GM18907 (cell line): ENCODE measurements at regions not wholly inside any gene's neighbourhood (a gene's known extent, or its start where the extent isn't known, plus 50 kb on each side); places are given as distances from the start of the nearest gene placed in this dataset.
"Not testable (repeated sequence)": the region's sequence is repeated elsewhere in the genome, so short reads cannot be mapped to it uniquely, and the experiment has no call there.

Source experiments
- ATAC-seq: cut with Tn5 transposase; IDR thresholded peaks from one replicate; pipeline ENCODE4 v1.9.1; 2021; ENCODE audit warnings: mild to moderate bottlenecking, moderate library complexity; ENCODE audit not compliant: unreplicated experiment

- no peak for ATAC-seq
These were observed 167.1 kb upstream of the CNKSR2 start for GRCh38 chrX:21207080-21207479.

- not testable (repeated sequence) for ATAC-seq
These were observed 155.0 kb upstream of the CNKSR2 start for GRCh38 chrX:21219208-21219607.

DNA sequence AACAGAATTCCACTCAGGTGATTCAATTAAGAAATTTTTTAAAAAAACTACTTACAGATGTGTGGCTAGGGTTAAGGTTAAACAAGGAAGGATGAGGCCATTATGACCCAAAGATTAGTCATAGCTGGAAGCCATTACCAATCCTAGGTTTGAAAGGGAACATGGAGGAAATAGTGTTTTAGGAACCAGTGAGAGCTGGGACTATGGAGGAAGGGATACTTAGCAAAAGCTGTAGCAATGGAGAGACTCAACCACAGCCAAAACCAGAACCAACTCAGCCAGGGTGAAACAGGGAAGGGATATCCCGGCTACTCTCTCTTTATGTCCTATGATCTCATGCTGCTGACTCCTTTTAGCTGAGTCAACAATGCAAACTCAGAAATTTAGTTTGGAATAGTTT is 148.6 kb upstream of the CNKSR2 start:
- ATAC-seq = no peak

DNA sequence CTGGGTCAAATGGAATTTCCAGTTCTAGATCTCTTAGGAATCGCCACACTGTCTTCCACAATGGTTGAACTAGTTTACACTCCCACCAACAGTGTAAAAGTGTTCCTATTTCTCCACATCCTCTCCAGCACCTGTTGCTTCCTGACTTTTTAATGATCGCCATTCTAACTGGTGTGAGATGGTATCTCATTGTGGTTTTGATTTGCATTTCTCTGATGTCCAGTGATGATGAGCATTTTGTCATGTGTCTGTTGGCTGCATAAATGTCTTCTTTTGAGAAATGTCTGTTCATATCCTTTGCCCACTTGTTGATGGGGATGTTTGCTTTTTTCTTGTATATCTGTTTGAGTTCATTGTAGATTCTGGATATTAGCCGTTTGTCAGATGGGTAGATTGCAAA is 145.2 kb upstream of the CNKSR2 start:
- ATAC-seq = not testable (repeated sequence)

DNA sequence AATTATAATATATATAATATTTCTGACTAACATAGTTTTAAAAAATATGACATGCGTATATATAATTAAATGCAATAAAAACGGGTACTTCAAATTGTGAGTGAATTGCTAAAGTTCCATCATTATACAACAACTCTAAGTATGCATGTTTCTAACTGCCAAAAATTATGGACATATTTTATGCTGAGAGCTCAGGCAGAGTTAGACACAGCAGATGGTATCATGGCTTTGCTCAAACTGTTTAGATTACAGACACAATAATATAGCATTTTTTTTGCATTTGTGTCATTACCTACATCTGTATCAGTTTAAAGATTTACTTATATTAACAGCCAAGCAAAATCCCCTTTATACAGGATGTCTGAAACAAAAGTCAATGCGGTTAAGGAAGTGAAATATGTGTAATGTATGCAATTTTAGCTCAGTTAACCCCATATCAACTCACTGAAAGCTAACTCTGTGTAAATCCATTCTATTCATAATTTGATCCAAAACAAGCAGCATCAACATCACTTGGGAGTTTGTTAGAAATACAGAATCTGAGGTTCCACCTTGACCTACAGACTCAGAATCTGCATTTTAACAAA is 119.1 kb upstream of the CNKSR2 start:
- peak; percentile 99 for ATAC-seq

DNA sequence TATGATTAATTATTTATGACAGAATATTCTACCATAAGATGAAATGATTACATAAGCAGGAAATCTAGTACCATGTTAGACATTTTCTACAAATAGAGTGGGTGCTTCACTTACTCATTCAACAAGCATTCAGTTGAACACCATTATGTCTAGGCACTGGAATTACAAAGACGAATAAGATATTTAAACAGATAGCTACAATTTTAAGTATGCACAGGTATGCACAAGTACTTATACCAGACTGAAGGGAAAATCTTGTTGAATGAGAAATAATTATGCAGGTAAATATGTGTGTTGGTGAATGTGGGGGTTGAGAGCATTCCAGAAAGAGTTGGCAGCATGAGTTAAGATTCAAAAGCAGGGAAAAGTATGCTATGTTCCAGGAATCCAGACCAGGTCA is 107.3 kb upstream of the CNKSR2 start:
- ATAC-seq = no peak

- no peak for ATAC-seq
These were observed 97.3 kb upstream of the CNKSR2 start for GRCh38 chrX:21276736-21277433.

GRCh38 chrX:21289232-21289631 is 85.0 kb upstream of the CNKSR2 start:
- ATAC-seq = no peak

DNA sequence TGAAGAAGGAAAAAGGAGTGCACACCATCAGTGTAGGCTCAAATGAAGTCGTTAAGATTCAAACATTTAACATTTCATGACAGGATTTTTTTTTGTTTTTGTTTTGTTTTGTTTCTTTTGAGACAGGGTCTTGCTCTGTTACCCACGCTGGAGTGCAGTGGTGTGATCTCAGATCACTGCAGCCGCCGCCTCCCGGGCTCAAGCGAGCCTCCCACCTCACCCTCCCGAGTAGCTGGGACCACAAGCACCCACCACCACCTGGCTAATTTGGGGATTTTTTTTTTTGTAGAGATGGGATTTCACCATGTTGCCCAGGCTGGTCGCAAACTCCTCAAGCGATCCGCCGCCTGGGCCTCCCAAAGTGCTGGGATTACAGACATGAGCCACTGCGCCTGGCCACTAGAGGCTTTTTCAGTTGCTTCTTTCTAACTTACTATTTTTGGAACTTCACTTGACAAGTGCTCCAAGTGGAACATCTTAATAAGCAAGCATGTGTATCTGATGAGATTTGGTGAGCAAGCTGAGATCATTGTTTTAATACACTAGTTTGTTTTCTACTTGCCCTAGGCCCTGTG is 78.9 kb upstream of the CNKSR2 start:
- no peak for ATAC-seq

DNA sequence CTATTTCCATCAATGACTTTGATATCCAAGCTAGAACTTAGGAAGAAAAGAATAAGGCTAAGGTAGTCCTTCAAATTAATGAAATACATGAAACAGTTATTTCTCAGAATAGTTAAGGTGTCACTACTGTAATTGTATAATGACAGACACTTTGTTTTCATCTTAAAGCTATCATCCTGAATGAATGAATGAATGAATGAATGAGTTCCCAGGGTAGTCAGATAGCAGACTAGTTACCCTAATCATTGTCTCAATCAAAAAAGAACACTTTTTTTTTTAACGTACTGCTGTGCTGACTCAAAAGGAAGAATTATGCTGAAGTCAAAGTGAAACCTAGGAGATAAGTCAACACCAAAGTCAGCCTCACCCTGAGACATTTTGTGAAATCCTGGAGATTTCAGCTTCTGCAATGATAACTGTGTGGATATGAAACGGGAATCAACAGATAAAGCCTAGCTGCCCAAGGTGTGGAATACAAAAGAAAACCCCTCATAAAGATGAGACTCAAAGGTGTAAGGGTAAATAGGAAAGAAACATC is 68.3 kb upstream of the CNKSR2 start:
- no peak for ATAC-seq

- ATAC-seq = no peak
These were observed 54.9 kb upstream of the CNKSR2 start for GRCh38 chrX:21319323-21319722.
